ENCODE measurements at regions not wholly inside any gene's neighbourhood (a gene's known extent, or its start where the extent isn't known, plus 50 kb on each side); places are given as distances from the start of the nearest gene placed in this dataset.
"Not testable (repeated sequence)": the region's sequence is repeated elsewhere in the genome, so short reads cannot be mapped to it uniquely, and the experiment has no call there.

GRCh38 chr9:85322592-85322991 is 419.2 kb downstream of the AGTPBP1 start:
- no peak for DNase-seq

- no peak for DNase-seq
Observed at GRCh38 chr9:85321561-85321960, 420.2 kb downstream of the AGTPBP1 start.

GRCh38 chr9:85319936-85320656 is 421.7 kb downstream of the AGTPBP1 start:
- no peak for DNase-seq

GRCh38 chr9:85315535-85315934 is 426.2 kb downstream of the AGTPBP1 start:
- DNase-seq: not testable (repeated sequence)

GRCh38 chr9:85310573-85310972 is 431.2 kb downstream of the AGTPBP1 start:
- DNase-seq: no peak

- DNase-seq: no peak
Observed at GRCh38 chr9:85303757-85304134, 438.0 kb downstream of the AGTPBP1 start.

- no peak for DNase-seq
Observed at GRCh38 chr9:85302938-85303756, 438.6 kb downstream of the AGTPBP1 start.

- no peak for DNase-seq
Observed at GRCh38 chr9:85298499-85298898, 443.3 kb downstream of the AGTPBP1 start.

- not testable (repeated sequence) for DNase-seq
Observed at GRCh38 chr9:85295244-85295643, 446.5 kb downstream of the AGTPBP1 start.

GRCh38 chr9:85292261-85292660 is 449.5 kb downstream of the AGTPBP1 start:
- DNase-seq: no peak

GRCh38 chr9:85291266-85291665 is 450.5 kb downstream of the AGTPBP1 start:
- DNase-seq: no peak

GRCh38 chr9:85290019-85290418 is 451.7 kb downstream of the AGTPBP1 start:
- DNase-seq: no peak

GRCh38 chr9:85289142-85289541 is 452.6 kb downstream of the AGTPBP1 start:
- DNase-seq: no peak

- no peak for DNase-seq
Observed at GRCh38 chr9:85283421-85283820, 458.3 kb downstream of the AGTPBP1 start.

GRCh38 chr9:85278769-85279168 is 463.0 kb downstream of the AGTPBP1 start:
- no peak for DNase-seq

- no peak for DNase-seq
Observed at GRCh38 chr9:85276741-85277140, 465.0 kb downstream of the AGTPBP1 start.

GRCh38 chr9:85269811-85270210 is 471.9 kb downstream of the AGTPBP1 start:
- no peak for DNase-seq

- DNase-seq: no peak
Observed at GRCh38 chr9:85268131-85268530, 473.6 kb downstream of the AGTPBP1 start.

- DNase-seq: no peak
Observed at GRCh38 chr9:85264695-85265094, 477.1 kb downstream of the AGTPBP1 start.

GRCh38 chr9:85263288-85263687 is 478.5 kb downstream of the AGTPBP1 start:
- no peak for DNase-seq

- no peak for DNase-seq
Observed at GRCh38 chr9:85262333-85262732, 479.4 kb downstream of the AGTPBP1 start.

GRCh38 chr9:85260275-85260845 is 481.4 kb downstream of the AGTPBP1 start:
- no peak for DNase-seq

GRCh38 chr9:85258823-85259370 is 482.9 kb downstream of the AGTPBP1 start:
- no peak for DNase-seq

- DNase-seq: no peak
Observed at GRCh38 chr9:85258236-85258635, 483.5 kb downstream of the AGTPBP1 start.

Measured in activated effector memory CD4-positive, alpha-beta T cell treated with anti-CD3 and anti-CD28 coated beads, Interleukin-2, amount 50 U/mL, for 16 hours (primary cell).